K562 (cell line): ENCODE measurements at regions not wholly inside any gene's neighbourhood (a gene's known extent, or its start where the extent isn't known, plus 50 kb on each side); places are given as distances from the start of the nearest gene placed in this dataset.

ENCODE experiments used
- ATAC-seq: fragments of 200-7000 bp; cut with Tn5 transposase; 3 replicates; pipeline ENCODE4 v1.9.1; 2020; ENCODE audit warnings: moderate library complexity
- BruUV-seq: library from RNA; stranded (reverse); fragments of 400-500 nt; replicated peaks from 2 replicates; lab custom pipeline; 2021; lab: Mats Ljungman, UMichigan
- CTCF ChIA-PET: fragments of 300-600 bp; formaldehyde crosslinking; extraction: SDS; loops from one replicate; lab custom pipeline; 2021; ENCODE audit warnings: low intra/inter-chr PET ratio; lab: Yijun Ruan, JAX
- POLR2A ChIA-PET: fragments of 300-600, 350-650 bp; sonication (Branson Sonifier 250); formaldehyde crosslinking; extraction: SDS; loops from one replicate; lab custom pipeline; 2021; ENCODE audit warnings: antibody characterized with exemption, inconsistent platforms; lab: Yijun Ruan, JAX
- DNase-seq, 4 experiments: peaks; one replicate each; pipeline versions ENCODE4 v3.0.0 to v3.0.0-alpha.2; 2011 to 2018; ENCODE audit warnings: low spot score in 3 of 4, mixed read lengths in 3 of 4; ENCODE audit errors: extremely low read depth in 1 of 4
- FAIRE-seq: peaks from 2 replicates; lab custom pipeline; 2011; peaks lifted over from hg19 to GRCh38; lab: Jason Lieb, UNC
- H2AFZ ChIP-seq: 2 replicates; pipeline ENCODE4 v1.6.0; 2011; ENCODE audit warnings: low read depth, low read length, control low read depth, inconsistent platforms
- H3K27ac ChIP-seq: fragments of 200-600 bp; 3 replicates; pipeline ENCODE4 v1.8.0; 2011; ENCODE audit warnings: low read depth, mild to moderate bottlenecking, control low read depth, inconsistent platforms, low read length, moderate library complexity, mixed read lengths; ENCODE audit errors: extremely low read depth
- H3K27me3 ChIP-seq, 2 experiments: fragments of 300-600 bp in 1 of 2; 2 replicates in 1 of 2; 3 replicates in 1 of 2; pipeline versions ENCODE4 v1.6.0 to v1.8.0; 2011; ENCODE audit warnings: inconsistent platforms in 2 of 2, low read length in 2 of 2, mild to moderate bottlenecking in 1 of 2, mixed read lengths in 1 of 2, moderate library complexity in 1 of 2; ENCODE audit not compliant: control insufficient read depth in 2 of 2, insufficient read depth in 2 of 2
- H3K36me3 ChIP-seq: fragments of 300-600 bp; 3 replicates; pipeline ENCODE4 v1.8.0; 2011; ENCODE audit warnings: mild to moderate bottlenecking, low read length, inconsistent platforms; ENCODE audit not compliant: control insufficient read depth, insufficient read depth
- H3K4me1 ChIP-seq, 2 experiments: fragments of 200-600 bp in 1 of 2; replicated peaks in 1 of 2; 2 replicates in 1 of 2; 3 replicates in 1 of 2; pipeline versions ENCODE4 v1.5.1 to v1.8.0; 2011; ENCODE audit warnings: inconsistent platforms in 2 of 2, low read length in 2 of 2, mild to moderate bottlenecking in 1 of 2, mixed read lengths in 1 of 2, moderate library complexity in 1 of 2; ENCODE audit not compliant: control insufficient read depth in 2 of 2, insufficient read depth in 2 of 2
- H3K4me2 ChIP-seq: 2 replicates; pipeline ENCODE4 v1.6.1; 2011; ENCODE audit warnings: low read length, control low read depth, inconsistent platforms, mixed read lengths; ENCODE audit not compliant: insufficient read depth
- H3K4me3 ChIP-seq: fragments of 200-600 bp; sonication (generic), shearing (Covaris generic); 2 replicates; pipeline ENCODE4 v1.5.1; 2016; ENCODE audit warnings: control low read depth, inconsistent platforms
- H3K79me2 ChIP-seq: fragments of 200-600 bp; 3 replicates; pipeline ENCODE4 v1.8.0; 2011; ENCODE audit warnings: low read length, inconsistent platforms; ENCODE audit not compliant: control insufficient read depth, insufficient read depth
- H3K9ac ChIP-seq, 2 experiments: 2 replicates each; pipeline versions ENCODE4 v1.6.0 to v1.6.1; 2011; ENCODE audit warnings: low read depth in 2 of 2, low read length in 2 of 2, control low read depth in 1 of 2, inconsistent platforms in 1 of 2, mild to moderate bottlenecking in 1 of 2, mixed read lengths in 1 of 2; ENCODE audit not compliant: insufficient read depth in 1 of 2
- H3K9me1 ChIP-seq: one replicate; pipeline ENCODE4 v1.6.0; 2011; ENCODE audit warnings: inconsistent platforms, mild to moderate bottlenecking, low read length, moderate library complexity; ENCODE audit not compliant: control insufficient read depth, insufficient read depth
- H3K9me3 ChIP-seq: replicated peaks from 2 replicates; pipeline ENCODE4 v1.5.1; 2011; ENCODE audit warnings: low read depth, low read length, inconsistent platforms; ENCODE audit not compliant: control insufficient read depth, insufficient read depth
- H4K20me1 ChIP-seq: replicated peaks from 2 replicates; pipeline ENCODE4 v1.6.1; 2011; ENCODE audit warnings: low read length, inconsistent platforms, mixed read lengths; ENCODE audit not compliant: control insufficient read depth, insufficient read depth
- CREBBP ChIP-seq: IDR thresholded peaks from one replicate; pipeline ENCODE4 v1.6.1; 2012; ENCODE audit warnings: low read depth, mild to moderate bottlenecking, control low read depth, inconsistent platforms, low read length
- FOXJ3 ChIP-seq: sonication (generic); formaldehyde crosslinking; IDR thresholded peaks from 2 replicates; pipeline ENCODE4 v1.4.0; 2020; ENCODE audit warnings: mild to moderate bottlenecking, missing genetic modification reagents
- FOXK1 ChIP-seq: sonication (generic); formaldehyde crosslinking; IDR thresholded peaks from 2 replicates; pipeline ENCODE4 v1.8.0; 2022; ENCODE audit warnings: missing genetic modification reagents, mild to moderate bottlenecking, borderline replicate concordance
- KLF16 ChIP-seq: IDR thresholded peaks from 2 replicates; pipeline ENCODE4 v1.6.1; 2016; ENCODE audit warnings: antibody characterized with exemption
- L3MBTL2 ChIP-seq: fragments of 450-650 bp; IDR thresholded peaks from 2 replicates; pipeline ENCODE4 v1.6.1; 2016; ENCODE audit warnings: mild to moderate bottlenecking, moderate library complexity
- POLR2AphosphoS2 ChIP-seq: IDR thresholded peaks from 2 replicates; pipeline ENCODE4 v1.6.1; 2012; ENCODE audit warnings: low read length, improper control_type of control experiment
- RAD51 ChIP-seq: fragments of 450-650 bp; IDR thresholded peaks from 2 replicates; pipeline ENCODE4 v1.7.1; 2016; ENCODE audit warnings: low read depth, mild to moderate bottlenecking, borderline replicate concordance
- SRSF7 ChIP-seq: fragments of 200-400 bp; formaldehyde crosslinking; optimal IDR thresholded peaks from 2 replicates; pipeline ENCODE3; 2017; ENCODE audit warnings: mild to moderate bottlenecking, low read depth, low read length
- TCFL5 ChIP-seq: fragments of 250-450 bp; sonication (Bioruptor Pico); conservative IDR thresholded peaks from 2 replicates; pipeline ENCODE4 v1.6.1; 2021; ENCODE audit warnings: mild to moderate bottlenecking, moderate library complexity, matching md5 sums
- ZNF274 ChIP-seq: IDR thresholded peaks from 2 replicates; pipeline ENCODE4 v1.6.1; 2011; ENCODE audit warnings: low read depth, mild to moderate bottlenecking, low read length, moderate library complexity, borderline replicate concordance
- ZNF445 ChIP-seq: fragments of 250-450 bp; sonication (Bioruptor Pico); IDR thresholded peaks from 2 replicates; pipeline ENCODE4 v1.4.0; 2020; ENCODE audit warnings: low read depth, mild to moderate bottlenecking, moderate library complexity
- ZNF583 ChIP-seq: fragments of 250-450 bp; sonication (Bioruptor Pico); IDR thresholded peaks from 2 replicates; pipeline ENCODE4 v1.4.0; 2020
- WGBS: fragments of 100-300 bp; shearing (Covaris generic); methylation state at CpG from one replicate; pipeline ENCODE4 v1.1.6; 2016; ENCODE audit warnings: low coverage, mixed read lengths; ENCODE audit not compliant: insufficient coverage; ENCODE audit errors: missing lambda C conversion rate; 5-methylcytosine and 5-hydroxymethylcytosine counted together
- in situ Hi-C: fragments of 300-500 bp; cut with MboI; formaldehyde crosslinking; loops from 4 replicates; pipeline ENCODE4 v1.15.0; 2018; ENCODE audit warnings: inconsistent platforms, mixed read lengths
- intact Hi-C: fragments of 100-400 bp; cut with micrococcal nuclease; formaldehyde crosslinking; loops from 2 replicates; pipeline ENCODE4 v1.14.2; 2022
- TF ChIP-seq, protein P1 (sequence below): fragments of 250-450 bp; sonication (Bioruptor Pico); IDR thresholded peaks from 2 replicates; pipeline ENCODE4 v1.6.1; 2021; ENCODE audit warnings: mild to moderate bottlenecking
- TF ChIP-seq, protein P2 (sequence below): fragments of 250-450 bp; sonication (Bioruptor Pico); IDR thresholded peaks from 2 replicates; pipeline ENCODE4 v1.5.0; 2021

DNA sequence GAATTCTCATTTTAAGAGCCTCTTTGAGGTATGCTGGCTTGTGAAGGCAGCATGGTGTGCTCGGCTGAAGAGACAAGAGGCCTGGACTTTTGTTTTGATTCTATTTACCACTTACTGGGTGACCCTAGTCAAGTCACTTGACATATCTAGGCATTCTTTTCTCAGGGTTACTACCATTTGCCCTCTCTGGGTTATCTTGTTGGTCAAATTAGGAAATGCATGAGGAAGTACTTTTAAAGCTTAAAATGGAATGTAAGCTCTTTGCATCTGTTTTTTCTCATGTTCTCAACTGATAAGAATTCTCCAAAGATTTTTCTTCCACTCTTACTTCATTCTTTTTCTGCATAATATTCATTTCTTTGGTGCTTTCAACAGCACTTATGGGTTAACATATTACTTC, 173.1 kb downstream of the PLK2 start:
- CTCF ChIA-PET: no interaction called here
- Histone ChIP-seq H3K27ac (no peak overlapping the region), H2AFZ (no peak overlapping the region), H3K36me3 (no peaks in the 10 kb centered on the region), H3K79me2 (no peaks in the 10 kb centered on the region), H3K4me2 (no peak overlapping the region), H3K4me1 (no peaks in the 10 kb centered on the region), H3K27me3 (no peaks in the 10 kb centered on the region), H3K9ac (no peak overlapping the region), H3K9me3 (no peaks in the 10 kb centered on the region), H3K9me1 (no peaks in the 10 kb centered on the region), H3K4me3 (no peak overlapping the region), H4K20me1 (no peaks in the 10 kb centered on the region)
- WGBS: 0% methylated on average over 1 of the region's 1 CpG
- no peak for TF ChIP-seq ZNF274
- TF ChIP-seq, protein P1, sequence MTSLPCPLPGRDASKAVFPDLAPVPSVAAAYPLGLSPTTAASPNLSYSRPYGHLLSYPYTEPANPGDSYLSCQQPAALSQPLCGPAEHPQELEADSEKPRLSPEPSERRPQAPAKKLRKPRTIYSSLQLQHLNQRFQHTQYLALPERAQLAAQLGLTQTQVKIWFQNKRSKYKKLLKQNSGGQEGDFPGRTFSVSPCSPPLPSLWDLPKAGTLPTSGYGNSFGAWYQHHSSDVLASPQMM (CRISPR knock-in tag): no peak
- no peak for TF ChIP-seq FOXJ3 (CRISPR knock-in tag)
- no peak for TF ChIP-seq TCFL5 (CRISPR knock-in tag)
- TF ChIP-seq SRSF7: no peak
- TF ChIP-seq CREBBP: no peak
- TF ChIP-seq KLF16: no peak
- TF ChIP-seq ZNF583 (CRISPR knock-in tag): no peak
- TF ChIP-seq L3MBTL2: no peak
- TF ChIP-seq POLR2AphosphoS2: no peak
- TF ChIP-seq, protein P2, sequence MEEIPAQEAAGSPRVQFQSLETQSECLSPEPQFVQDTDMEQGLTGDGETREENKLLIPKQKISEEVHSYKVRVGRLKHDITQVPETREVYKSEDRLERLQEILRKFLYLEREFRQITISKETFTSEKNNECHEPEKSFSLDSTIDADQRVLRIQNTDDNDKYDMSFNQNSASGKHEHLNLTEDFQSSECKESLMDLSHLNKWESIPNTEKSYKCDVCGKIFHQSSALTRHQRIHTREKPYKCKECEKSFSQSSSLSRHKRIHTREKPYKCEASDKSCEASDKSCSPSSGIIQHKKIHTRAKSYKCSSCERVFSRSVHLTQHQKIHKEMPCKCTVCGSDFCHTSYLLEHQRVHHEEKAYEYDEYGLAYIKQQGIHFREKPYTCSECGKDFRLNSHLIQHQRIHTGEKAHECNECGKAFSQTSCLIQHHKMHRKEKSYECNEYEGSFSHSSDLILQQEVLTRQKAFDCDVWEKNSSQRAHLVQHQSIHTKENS: no peak
- TF ChIP-seq FOXK1: no peak
- no peak for TF ChIP-seq ZNF445 (CRISPR knock-in tag)
- TF ChIP-seq RAD51: no peak
- DNase-seq (no peak), FAIRE-seq (no peak), ATAC-seq (no peak)
- POLR2A ChIA-PET: no interaction called here
- intact Hi-C loops: no loop called here
- in situ Hi-C loops: no loop called here
- BruUV-seq: no TSS peak
